ENCODE measurements at regions not wholly inside any gene's neighbourhood (a gene's known extent, or its start where the extent isn't known, plus 50 kb on each side); places are given as distances from the start of the nearest gene placed in this dataset.

DNA sequence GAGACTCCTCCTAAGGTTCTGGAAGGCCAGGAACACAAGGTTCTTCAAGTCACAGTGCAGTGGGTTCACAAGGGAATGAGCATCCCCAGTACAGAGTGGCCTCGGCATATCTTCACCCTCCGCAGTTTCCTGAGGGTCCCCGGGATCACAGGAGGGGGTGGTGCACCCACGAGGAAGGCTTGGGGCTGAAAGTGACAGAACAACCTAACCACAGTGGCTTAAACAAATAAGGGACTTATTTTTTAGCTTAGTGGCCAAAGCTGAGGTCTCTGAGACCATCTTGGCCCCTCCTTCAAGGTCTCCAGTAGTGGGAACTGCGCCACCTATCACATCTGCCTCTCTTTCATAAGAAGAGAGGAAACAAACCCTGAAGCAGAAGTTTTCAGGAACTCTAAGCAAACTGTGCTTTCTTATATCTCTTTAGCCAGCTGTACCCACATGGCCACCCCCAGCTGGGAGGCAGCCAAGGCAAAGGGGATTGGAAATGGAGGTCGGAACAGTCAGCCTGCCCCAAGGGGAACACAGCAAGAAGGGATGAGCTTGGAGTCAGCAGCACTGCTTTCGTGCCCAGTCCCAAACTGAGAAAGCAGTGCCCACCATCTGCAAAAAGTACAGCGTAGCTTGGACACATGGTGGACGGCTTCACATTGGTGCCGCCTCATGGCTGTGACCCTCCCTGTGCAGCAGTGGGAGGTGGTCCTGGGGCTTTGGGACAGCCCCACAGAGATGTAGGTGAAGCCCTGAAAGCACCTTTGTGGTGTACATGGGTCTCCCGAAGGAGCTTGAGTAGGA, 260.0 kb upstream of the ID2 start:
- no peaks in the 10 kb centered on the region for H3K79me2 ChIP-seq (ENCODE audit: insufficient read depth, low read length)
- ChIA-PET CTCF (no interaction called here), RAD21 (ENCODE audit: low non-redundant PET in 1 of 2, low total read pairs in 2 of 2, uncharacterized antibody in 2 of 2, unreplicated experiment in 2 of 2) (no interaction called here), POLR2A (no interaction called here)
- no peak overlapping the region for H2AFZ ChIP-seq (ENCODE audit: low read depth, low read length, poor library complexity, severe bottlenecking)
- no peaks in the 10 kb centered on the region for H4K20me1 ChIP-seq (ENCODE audit: insufficient read depth)
- no peak for DNase-seq (ENCODE audit: low read depth, low spot score)
- ATAC-seq = no peak
- no peaks in the 10 kb centered on the region for H3K27me3 ChIP-seq (ENCODE audit: insufficient read depth, low read length)
- no peak overlapping the region for H3K9ac ChIP-seq (ENCODE audit: low read length)
- no peak for TF ChIP-seq ZFX (IDR thresholded peaks at IDR 0.05)
- TF ChIP-seq POLR2A (IDR thresholded peaks at IDR 0.05; ENCODE audit: borderline replicate concordance, extremely low read depth, insufficient read depth, insufficient read length) = no peak
- no peak for TF ChIP-seq CEBPB (IDR thresholded peaks at IDR 0.05; ENCODE audit: low read depth)
- no peaks in the 10 kb centered on the region for H3K36me3 ChIP-seq (ENCODE audit: control insufficient read depth in 1 of 2, insufficient read depth in 2 of 2, low read length in 2 of 2)
- no peaks in the 10 kb centered on the region for H3K9me3 ChIP-seq (ENCODE audit: control insufficient read depth in 1 of 2, insufficient read depth in 1 of 2, low read depth in 1 of 2, low read length in 2 of 2)
- intact Hi-C loops (cut with micrococcal nuclease) = no loop called here
- no peak overlapping the region for H3K27ac ChIP-seq (ENCODE audit: low read depth, low read length)
- no peak overlapping the region for H3K4me3 ChIP-seq (replicated peaks in 1 of 2; ENCODE audit: low read depth in 1 of 2, low read length in 2 of 2)
- no peak overlapping the region for H3K4me2 ChIP-seq (ENCODE audit: low read length)
- BruUV-seq (replicated peaks) = no TSS peak
- no peaks in the 10 kb centered on the region for H3K4me1 ChIP-seq (ENCODE audit: control insufficient read depth in 1 of 2, insufficient read depth in 2 of 2, low read length in 2 of 2)
- H3K9me2 ChIP-seq (ENCODE audit: insufficient read depth) = no peaks in the 10 kb centered on the region

DNA sequence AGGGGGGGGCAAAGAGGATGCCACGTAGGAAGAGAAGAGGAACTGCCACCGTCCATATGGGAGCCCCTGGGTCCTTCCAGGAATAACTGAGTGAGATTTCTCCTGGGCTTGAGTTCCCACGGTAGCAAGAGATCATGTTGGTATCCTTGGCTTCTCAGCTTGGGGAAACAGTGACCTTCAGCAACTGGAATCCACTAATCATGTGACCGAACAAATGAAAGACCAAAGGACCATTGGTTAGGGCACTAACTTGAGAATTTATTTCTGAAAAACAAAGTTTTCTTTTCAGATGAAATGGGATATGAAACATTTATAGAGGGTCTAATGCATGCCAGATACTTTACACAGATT, 259.4 kb upstream of the ID2 start:
- no peaks in the 10 kb centered on the region for H3K4me1 ChIP-seq (ENCODE audit: control insufficient read depth in 1 of 2, insufficient read depth in 2 of 2, low read length in 2 of 2)
- no peak overlapping the region for H3K9ac ChIP-seq (ENCODE audit: low read length)
- CTCF ChIA-PET = no interaction called here
- H3K36me3 ChIP-seq (ENCODE audit: control insufficient read depth in 1 of 2, insufficient read depth in 2 of 2, low read length in 2 of 2) = no peaks in the 10 kb centered on the region
- no peaks in the 10 kb centered on the region for H3K27me3 ChIP-seq (ENCODE audit: insufficient read depth, low read length)
- POLR2A ChIA-PET = no interaction called here
- H4K20me1 ChIP-seq (ENCODE audit: insufficient read depth) = no peaks in the 10 kb centered on the region
- no peaks in the 10 kb centered on the region for H3K9me3 ChIP-seq (ENCODE audit: control insufficient read depth in 1 of 2, insufficient read depth in 1 of 2, low read depth in 1 of 2, low read length in 2 of 2)
- no TSS peak for BruUV-seq (replicated peaks)
- no peak for DNase-seq (ENCODE audit: low read depth, low spot score)
- no peak for ATAC-seq
- TF ChIP-seq POLR2A (IDR thresholded peaks at IDR 0.05; ENCODE audit: borderline replicate concordance, extremely low read depth, insufficient read depth, insufficient read length) = no peak
- TF ChIP-seq, protein P1, sequence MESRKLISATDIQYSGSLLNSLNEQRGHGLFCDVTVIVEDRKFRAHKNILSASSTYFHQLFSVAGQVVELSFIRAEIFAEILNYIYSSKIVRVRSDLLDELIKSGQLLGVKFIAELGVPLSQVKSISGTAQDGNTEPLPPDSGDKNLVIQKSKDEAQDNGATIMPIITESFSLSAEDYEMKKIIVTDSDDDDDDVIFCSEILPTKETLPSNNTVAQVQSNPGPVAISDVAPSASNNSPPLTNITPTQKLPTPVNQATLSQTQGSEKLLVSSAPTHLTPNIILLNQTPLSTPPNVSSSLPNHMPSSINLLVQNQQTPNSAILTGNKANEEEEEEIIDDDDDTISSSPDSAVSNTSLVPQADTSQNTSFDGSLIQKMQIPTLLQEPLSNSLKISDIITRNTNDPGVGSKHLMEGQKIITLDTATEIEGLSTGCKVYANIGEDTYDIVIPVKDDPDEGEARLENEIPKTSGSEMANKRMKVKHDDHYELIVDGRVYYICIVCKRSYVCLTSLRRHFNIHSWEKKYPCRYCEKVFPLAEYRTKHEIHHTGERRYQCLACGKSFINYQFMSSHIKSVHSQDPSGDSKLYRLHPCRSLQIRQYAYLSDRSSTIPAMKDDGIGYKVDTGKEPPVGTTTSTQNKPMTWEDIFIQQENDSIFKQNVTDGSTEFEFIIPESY (IDR thresholded peaks at IDR 0.05; ENCODE audit: extremely low read depth, insufficient replicate concordance, low read length) = no peak
- TF ChIP-seq SRF (IDR thresholded peaks at IDR 0.05; ENCODE audit: low read depth) = no peak
- no peak for TF ChIP-seq SIN3A (IDR thresholded peaks at IDR 0.05; ENCODE audit: low read depth)
- no peak for TF ChIP-seq EGR1 (IDR thresholded peaks at IDR 0.05; ENCODE audit: low read depth)
- TF ChIP-seq ZFX (IDR thresholded peaks at IDR 0.05) = no peak
- no peak for TF ChIP-seq JUND (IDR thresholded peaks at IDR 0.05)
- TF ChIP-seq ZNF274 (IDR thresholded peaks at IDR 0.05; ENCODE audit: low read depth, low read length) = no peak
- TF ChIP-seq CBX3 (IDR thresholded peaks at IDR 0.05; ENCODE audit: low read depth) = no peak
- TF ChIP-seq RAD21 (IDR thresholded peaks at IDR 0.05; ENCODE audit: low read depth) = no peak
- H3K4me2 ChIP-seq (ENCODE audit: low read length) = no peak overlapping the region
- H3K9me2 ChIP-seq (ENCODE audit: insufficient read depth) = no peaks in the 10 kb centered on the region
- intact Hi-C loops (cut with micrococcal nuclease) = no loop called here
- H3K4me3 ChIP-seq (replicated peaks in 1 of 2; ENCODE audit: low read depth in 1 of 2, low read length in 2 of 2) = no peak overlapping the region
- no peak overlapping the region for H2AFZ ChIP-seq (ENCODE audit: low read depth, low read length, poor library complexity, severe bottlenecking)
- H3K79me2 ChIP-seq (ENCODE audit: insufficient read depth, low read length) = no peaks in the 10 kb centered on the region
- H3K27ac ChIP-seq (ENCODE audit: low read depth, low read length) = no peak overlapping the region
- RAD21 ChIA-PET (ENCODE audit: low non-redundant PET in 1 of 2, low total read pairs in 2 of 2, uncharacterized antibody in 2 of 2, unreplicated experiment in 2 of 2) = no interaction called here
